NB4 (cell line): ENCODE measurements at regions not wholly inside any gene's neighbourhood (a gene's known extent, or its start where the extent isn't known, plus 50 kb on each side); places are given as distances from the start of the nearest gene placed in this dataset.

Experiments
- CTCF ChIP-seq: IDR thresholded peaks from one replicate; pipeline ENCODE4 v1.5.1; 2012; ENCODE audit warnings: low read depth, low read length
- MAX ChIP-seq: IDR thresholded peaks from 2 replicates; pipeline ENCODE4 v1.6.1; 2011; ENCODE audit warnings: low read depth, low read length

DNA sequence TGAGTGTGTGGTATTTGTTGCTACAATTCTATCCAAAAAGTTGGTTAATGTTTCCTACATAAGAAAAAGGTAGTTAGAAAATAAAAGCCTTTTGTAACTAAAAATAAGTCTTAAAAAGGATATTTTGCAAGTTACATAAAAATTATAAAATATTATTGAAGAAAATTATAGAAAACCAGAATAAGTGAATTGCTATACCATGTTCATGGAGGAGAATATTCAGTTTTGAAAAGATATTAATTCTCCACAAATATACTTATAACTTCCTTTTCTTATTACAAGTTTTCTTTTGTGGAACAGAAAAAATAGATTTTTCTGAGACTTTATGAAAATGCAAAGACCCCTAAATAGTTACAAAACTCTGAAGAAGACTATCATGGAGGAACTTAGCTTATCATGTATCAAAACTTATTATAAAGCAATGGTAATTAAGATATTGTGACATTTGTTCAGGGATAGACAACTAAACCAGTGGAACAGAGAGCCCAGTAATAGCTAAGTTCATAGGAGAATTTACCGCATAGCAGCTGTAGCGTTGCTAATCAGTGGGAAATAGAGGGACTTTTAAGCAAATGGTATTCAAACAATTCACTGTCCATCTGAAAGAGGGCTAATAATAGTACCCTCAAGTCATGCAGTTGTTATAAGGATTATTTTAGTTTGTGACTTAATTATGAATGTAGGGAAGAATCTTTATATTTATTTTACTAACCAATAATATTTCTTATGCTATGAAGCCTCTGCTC lies 515.2 kb upstream of the ZNF608 start:
- TF ChIP-seq MAX, result no peak
- TF ChIP-seq CTCF, result no peak
